Neural cell (in vitro differentiated cells): ENCODE measurements at regions not wholly inside any gene's neighbourhood (a gene's known extent, or its start where the extent isn't known, plus 50 kb on each side); places are given as distances from the start of the nearest gene placed in this dataset.

Source experiments
- H2AFZ ChIP-seq: fragments of 200-600, 300-800 bp; sonication (generic), shearing (Covaris generic); 2 replicates; pipeline ENCODE4 v1.6.0; 2014; ENCODE audit warnings: low read depth, mild to moderate bottlenecking, antibody characterized with exemption, low read length, moderate library complexity
- H3F3A ChIP-seq: fragments of 200-600 bp; shearing (Covaris generic); 2 replicates; pipeline ENCODE4 v1.6.1; 2016; ENCODE audit warnings: mild to moderate bottlenecking, moderate library complexity, mixed read lengths, antibody characterized with exemption, low read length; ENCODE audit not compliant: insufficient read depth, poor library complexity, severe bottlenecking
- H3K27ac ChIP-seq: fragments of 200-600, 300-800 bp; sonication (generic), shearing (Covaris generic); 2 replicates; pipeline ENCODE4 v1.5.1; 2014; ENCODE audit warnings: mild to moderate bottlenecking, low read length, moderate library complexity
- H3K27me3 ChIP-seq: fragments of 300-800, 200-600 bp; sonication (generic), shearing (Covaris generic); 2 replicates; pipeline ENCODE4 v1.6.0; 2014; ENCODE audit warnings: mild to moderate bottlenecking, low read depth, low read length, moderate library complexity; ENCODE audit not compliant: insufficient read depth
- H3K36me3 ChIP-seq: fragments of 300-800, 200-600 bp; sonication (generic), shearing (Covaris generic); 2 replicates; pipeline ENCODE4 v1.5.1; 2014; ENCODE audit warnings: mild to moderate bottlenecking, antibody characterized with exemption, low read length, moderate library complexity; ENCODE audit not compliant: insufficient read depth
- H3K4me2 ChIP-seq: fragments of 300-800, 200-600 bp; sonication (generic), shearing (Covaris generic); 2 replicates; pipeline ENCODE4 v1.6.0; 2014; ENCODE audit warnings: mild to moderate bottlenecking, low read length
- H3K4me3 ChIP-seq: fragments of 300-800, 200-600 bp; sonication (generic), shearing (Covaris generic); 2 replicates; pipeline ENCODE4 v1.5.1; 2014; ENCODE audit warnings: mild to moderate bottlenecking, low read length, moderate library complexity
- H3K79me2 ChIP-seq: fragments of 200-600 bp; shearing (Covaris generic); replicated peaks from 2 replicates; pipeline ENCODE4 v1.6.0; 2014; ENCODE audit warnings: mild to moderate bottlenecking, low read length, moderate library complexity; ENCODE audit not compliant: insufficient read depth
- H3K9ac ChIP-seq: fragments of 300-800, 200-600 bp; sonication (generic), shearing (Covaris generic); 2 replicates; pipeline ENCODE4 v1.6.1; 2016; ENCODE audit warnings: mild to moderate bottlenecking, low read length, mixed read lengths
- H3K9me2 ChIP-seq: fragments of 200-600 bp; shearing (Covaris generic); 2 replicates; pipeline ENCODE4 v1.6.1; 2016; ENCODE audit warnings: mild to moderate bottlenecking, low read length, mixed read lengths; ENCODE audit not compliant: insufficient read depth
- H3K9me3 ChIP-seq: fragments of 200-600, 300-800 bp; sonication (generic), shearing (Covaris generic); 2 replicates; pipeline ENCODE4 v1.6.1; 2016; ENCODE audit warnings: mild to moderate bottlenecking, mixed run types, low read length, moderate library complexity, mixed read lengths
- H4K20me1 ChIP-seq: fragments of 200-600 bp; shearing (Covaris generic); 2 replicates; pipeline ENCODE4 v1.6.1; 2016; ENCODE audit warnings: mild to moderate bottlenecking, mixed run types; ENCODE audit not compliant: insufficient read depth
- CTCF ChIP-seq: fragments of 450-650 bp; IDR thresholded peaks from 2 replicates; pipeline ENCODE4 v1.5.1; 2014; ENCODE audit warnings: antibody characterized with exemption, mild to moderate bottlenecking, moderate library complexity; ENCODE audit not compliant: poor library complexity, severe bottlenecking
- EP300 ChIP-seq: fragments of 450-650 bp; conservative IDR thresholded peaks from 2 replicates; pipeline ENCODE4 v1.6.1; 2014; ENCODE audit warnings: antibody characterized with exemption, mild to moderate bottlenecking, moderate library complexity; ENCODE audit not compliant: poor library complexity, severe bottlenecking
- EZH2 ChIP-seq: fragments of 200-600, 300-800 bp; shearing (Covaris generic), sonication (generic); IDR thresholded peaks from 2 replicates; pipeline ENCODE4 v1.6.1; 2014; ENCODE audit warnings: antibody characterized with exemption, low read length, borderline replicate concordance, mild to moderate bottlenecking; ENCODE audit not compliant: insufficient read depth, poor library complexity, severe bottlenecking
- MXI1 ChIP-seq: fragments of 450-650 bp; conservative IDR thresholded peaks from 2 replicates; pipeline ENCODE4 v1.6.1; 2014; ENCODE audit warnings: antibody characterized with exemption, mild to moderate bottlenecking; ENCODE audit not compliant: poor library complexity, severe bottlenecking
- POLR2AphosphoS5 ChIP-seq: IDR thresholded peaks from 2 replicates; pipeline ENCODE4 v1.6.1; 2012
- RAD21 ChIP-seq: fragments of 450-650 bp; conservative IDR thresholded peaks from 2 replicates; pipeline ENCODE4 v1.6.1; 2014; ENCODE audit warnings: antibody characterized with exemption, mild to moderate bottlenecking, moderate library complexity
- REST ChIP-seq: IDR thresholded peaks from 2 replicates; pipeline ENCODE4 v1.6.1; 2012; ENCODE audit warnings: borderline replicate concordance
- SMC3 ChIP-seq: fragments of 450-650 bp; conservative IDR thresholded peaks from 2 replicates; pipeline ENCODE4 v1.6.1; 2014; ENCODE audit warnings: antibody characterized with exemption, mild to moderate bottlenecking, moderate library complexity; ENCODE audit not compliant: poor library complexity
- TAF1 ChIP-seq: IDR thresholded peaks from 2 replicates; pipeline ENCODE4 v1.6.1; 2012; ENCODE audit warnings: low read depth

GRCh38 chr3:76958861-76959260, 81.0 kb upstream of the ROBO2 start:
- H3K4me2 ChIP-seq, result no peak overlapping the region
- H3K36me3 ChIP-seq, result no peaks in the 10 kb centered on the region
- no peak for TF ChIP-seq EZH2
- no peak for TF ChIP-seq MXI1
- no peak for TF ChIP-seq TAF1
- TF ChIP-seq EP300, result no peak
- no peak for TF ChIP-seq CTCF
- no peak overlapping the region for H3K9ac ChIP-seq
- H3F3A ChIP-seq, result no peaks in the 10 kb centered on the region
- H3K27ac ChIP-seq, result no peak overlapping the region
- H3K79me2 ChIP-seq, result no peaks in the 10 kb centered on the region
- H2AFZ ChIP-seq, result no peak overlapping the region
- no peak overlapping the region for H3K4me3 ChIP-seq
- H3K9me3 ChIP-seq, result no peaks in the 10 kb centered on the region
- no peaks in the 10 kb centered on the region for H4K20me1 ChIP-seq
- H3K27me3 ChIP-seq, result no peaks in the 10 kb centered on the region
- H3K9me2 ChIP-seq, result no peaks in the 10 kb centered on the region

- H3K9ac ChIP-seq, result no peak overlapping the region
- no peak overlapping the region for H2AFZ ChIP-seq
- no peaks in the 10 kb centered on the region for H3K9me3 ChIP-seq
- no peak overlapping the region for H3K4me3 ChIP-seq
- no peaks in the 10 kb centered on the region for H3K9me2 ChIP-seq
- no peak overlapping the region for H3K4me2 ChIP-seq
- H4K20me1 ChIP-seq, result no peaks in the 10 kb centered on the region
- H3K27me3 ChIP-seq, result no peaks in the 10 kb centered on the region
- H3K36me3 ChIP-seq, result no peaks in the 10 kb centered on the region
- H3K27ac ChIP-seq, result no peak overlapping the region
- H3F3A ChIP-seq, result no peaks in the 10 kb centered on the region
- TF ChIP-seq POLR2AphosphoS5, result no peak
- no peak for TF ChIP-seq CTCF
- TF ChIP-seq EZH2, result no peak
- no peak for TF ChIP-seq REST
- TF ChIP-seq TAF1, result no peak
- TF ChIP-seq EP300, result no peak
- no peak for TF ChIP-seq SMC3
- TF ChIP-seq RAD21, result no peak
- H3K79me2 ChIP-seq, result no peaks in the 10 kb centered on the region
Measured at GRCh38 chr3:76961284-76961683, 78.6 kb upstream of the ROBO2 start.
